Body of pancreas (tissue), 4 donors: ENCODE measurements at regions not wholly inside any gene's neighbourhood (a gene's known extent, or its start where the extent isn't known, plus 50 kb on each side); places are given as distances from the start of the nearest gene placed in this dataset.

ENCODE experiments used
- ATAC-seq: fragments of 150-250 bp; one replicate; pipeline ENCODE4 v1.9.1; 2016
- DNase-seq, 4 donors: peaks; one replicate each; pipeline ENCODE4 v3.0.0-alpha.2; 2019
- H3K27ac ChIP-seq, 4 donors: fragments of 200-600 bp; sonication (generic); 1 replicate in 3 of 4; 2 replicates in 1 of 4; pipeline versions ENCODE4 v1.5.1 to v1.6.1; 2016 to 2019; ENCODE audit warnings: mild to moderate bottlenecking in 1 of 4, mixed read lengths in 1 of 4, moderate library complexity in 1 of 4
- H3K27me3 ChIP-seq, 2 donors: fragments of 200-600 bp; sonication (generic); one replicate each; pipeline ENCODE4 v1.6.0; 2016; ENCODE audit warnings: mild to moderate bottlenecking in 1 of 2
- H3K36me3 ChIP-seq, 2 donors: fragments of 200-600 bp; sonication (generic); replicated peaks in 1 of 2; 2 replicates each; pipeline ENCODE4 v1.5.1; 2016; ENCODE audit warnings: low read depth in 2 of 2; ENCODE audit not compliant: insufficient read depth in 1 of 2
- H3K4me1 ChIP-seq: fragments of 200-600 bp; sonication (generic); one replicate; pipeline ENCODE4 v1.6.0; 2016
- H3K4me3 ChIP-seq, 2 donors: fragments of 200-600 bp; sonication (generic); 1 replicate in 1 of 2; 2 replicates in 1 of 2; pipeline ENCODE4 v1.5.1; 2016 to 2019
- H3K9me3 ChIP-seq, 3 donors: fragments of 200-600 bp; sonication (generic); 1 replicate in 2 of 3; 2 replicates in 1 of 3; pipeline ENCODE4 v1.5.1; 2016
- POLR2A ChIP-seq, 3 donors: fragments of 450-650 bp; IDR thresholded peaks; one replicate each; pipeline ENCODE4 v1.6.1; 2016; ENCODE audit warnings: antibody characterized with exemption in 3 of 3, mild to moderate bottlenecking in 2 of 3
- WGBS, 2 donors: methylation state at CpG; one replicate each; pipeline ENCODE4 v1.1.5; 2017; 5-methylcytosine and 5-hydroxymethylcytosine counted together
- intact Hi-C: fragments of 100-400 bp; cut with DNase I; formaldehyde crosslinking; loops from one replicate; pipeline ENCODE4 v1.15.1; 2023
- TF ChIP-seq, protein P1 (sequence below), 7 experiments: fragments of 450-650 bp in 4 of 7; fragments of 200-600 bp in 3 of 7; sonication (generic) in 3 of 7; IDR thresholded peaks; one replicate each; pipeline ENCODE4 v1.5.1; 2016 to 2019; ENCODE audit warnings: antibody characterized with exemption in 7 of 7

- H3K36me3 ChIP-seq = no peaks in the 10 kb centered on the region
- DNase-seq = no peak
- H3K27me3 ChIP-seq = no peaks in the 10 kb centered on the region
- no peak for ATAC-seq
- intact Hi-C loops = no loop called here
- 84 to 86% methylated on average over 2 of the region's 2 CpGs for WGBS, 2 donors
- TF ChIP-seq, protein P1, sequence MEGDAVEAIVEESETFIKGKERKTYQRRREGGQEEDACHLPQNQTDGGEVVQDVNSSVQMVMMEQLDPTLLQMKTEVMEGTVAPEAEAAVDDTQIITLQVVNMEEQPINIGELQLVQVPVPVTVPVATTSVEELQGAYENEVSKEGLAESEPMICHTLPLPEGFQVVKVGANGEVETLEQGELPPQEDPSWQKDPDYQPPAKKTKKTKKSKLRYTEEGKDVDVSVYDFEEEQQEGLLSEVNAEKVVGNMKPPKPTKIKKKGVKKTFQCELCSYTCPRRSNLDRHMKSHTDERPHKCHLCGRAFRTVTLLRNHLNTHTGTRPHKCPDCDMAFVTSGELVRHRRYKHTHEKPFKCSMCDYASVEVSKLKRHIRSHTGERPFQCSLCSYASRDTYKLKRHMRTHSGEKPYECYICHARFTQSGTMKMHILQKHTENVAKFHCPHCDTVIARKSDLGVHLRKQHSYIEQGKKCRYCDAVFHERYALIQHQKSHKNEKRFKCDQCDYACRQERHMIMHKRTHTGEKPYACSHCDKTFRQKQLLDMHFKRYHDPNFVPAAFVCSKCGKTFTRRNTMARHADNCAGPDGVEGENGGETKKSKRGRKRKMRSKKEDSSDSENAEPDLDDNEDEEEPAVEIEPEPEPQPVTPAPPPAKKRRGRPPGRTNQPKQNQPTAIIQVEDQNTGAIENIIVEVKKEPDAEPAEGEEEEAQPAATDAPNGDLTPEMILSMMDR (IDR thresholded peaks at IDR 0.05) = no peak
- no peak for TF ChIP-seq POLR2A (IDR thresholded peaks at IDR 0.05)
- H3K27ac ChIP-seq = no peak overlapping the region
- H3K4me1 ChIP-seq = no peaks in the 10 kb centered on the region
- no peak overlapping the region for H3K4me3 ChIP-seq
- H3K9me3 ChIP-seq = no peaks in the 10 kb centered on the region
Measured at GRCh38 chr5:98606961-98607360, 166.5 kb upstream of the RGMB start.

DNA sequence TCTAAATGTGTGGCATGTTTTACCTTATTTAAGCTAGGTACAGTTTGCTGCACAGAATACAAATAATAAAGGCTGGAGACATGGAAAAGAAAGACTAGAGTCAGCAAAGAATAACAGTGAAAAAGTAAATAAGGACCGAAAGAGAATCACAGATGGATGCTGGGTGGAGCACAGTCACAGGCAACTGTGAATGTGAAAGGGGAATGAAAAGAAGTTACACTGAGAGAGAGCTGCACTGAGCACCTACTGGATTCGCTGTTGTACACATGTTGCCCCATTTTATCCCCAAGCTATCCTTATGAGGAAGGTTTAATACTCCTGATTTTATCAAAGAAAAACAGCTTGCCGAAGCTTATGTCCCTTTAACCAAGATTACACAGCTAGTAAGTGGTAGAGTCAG lies 165.4 kb upstream of the RGMB start:
- H3K9me3 ChIP-seq = no peaks in the 10 kb centered on the region
- no peaks in the 10 kb centered on the region for H3K36me3 ChIP-seq
- H3K4me3 ChIP-seq = no peak overlapping the region
- intact Hi-C loops = no loop called here
- ATAC-seq (no peak), DNase-seq (no peak)
- TF ChIP-seq, protein P1 (IDR thresholded peaks at IDR 0.05) = no peak
- no peak for TF ChIP-seq POLR2A (IDR thresholded peaks at IDR 0.05)
- no peaks in the 10 kb centered on the region for H3K4me1 ChIP-seq
- 55 to 68% methylated on average over 3 of the region's 3 CpGs for WGBS, 2 donors
- no peak overlapping the region for H3K27ac ChIP-seq
- no peaks in the 10 kb centered on the region for H3K27me3 ChIP-seq

GRCh38 chr5:98614341-98614740 lies 159.1 kb upstream of the RGMB start:
- Histone ChIP-seq H3K4me1 (no peaks in the 10 kb centered on the region), H3K27ac (no peak overlapping the region), H3K9me3 (no peaks in the 10 kb centered on the region), H3K27me3 (no peaks in the 10 kb centered on the region), H3K4me3 (no peak overlapping the region), H3K36me3 (no peaks in the 10 kb centered on the region)
- no peak for TF ChIP-seq POLR2A (IDR thresholded peaks at IDR 0.05)
- TF ChIP-seq, protein P1 (IDR thresholded peaks at IDR 0.05) = no peak
- ATAC-seq (no peak), DNase-seq (no peak)
- intact Hi-C loops = no loop called here
- WGBS, 2 donors = 53 to 56% methylated on average over 1 of the region's 1 CpG

DNA sequence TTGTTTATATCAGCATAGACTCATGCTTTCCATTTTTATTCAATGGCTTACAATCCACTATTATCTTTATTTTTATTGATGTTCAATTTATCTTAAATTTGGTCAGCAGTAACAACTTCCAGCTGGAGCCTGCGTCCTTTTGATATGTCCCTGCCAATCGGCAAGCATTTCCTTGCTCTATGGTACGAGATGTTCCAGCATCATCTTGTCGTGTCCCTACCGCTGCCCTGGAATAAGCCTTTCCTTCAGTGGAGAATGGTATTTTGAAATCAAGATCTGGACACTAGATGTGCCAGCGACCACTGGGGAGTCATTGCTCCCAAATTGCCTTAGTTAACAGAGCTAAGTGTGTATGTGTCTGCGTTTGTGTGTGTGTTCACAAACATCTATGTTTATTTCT lies 151.6 kb upstream of the RGMB start:
- no peak overlapping the region for H3K4me3 ChIP-seq
- TF ChIP-seq, protein P1 (IDR thresholded peaks at IDR 0.05) = no peak
- TF ChIP-seq POLR2A (IDR thresholded peaks at IDR 0.05) = no peak
- no peaks in the 10 kb centered on the region for H3K4me1 ChIP-seq
- no peak for DNase-seq
- 81 to 83% methylated on average over 7 of the region's 7 CpGs for WGBS, 2 donors
- H3K36me3 ChIP-seq = no peaks in the 10 kb centered on the region
- no peaks in the 10 kb centered on the region for H3K27me3 ChIP-seq
- ATAC-seq = no peak
- no peak overlapping the region for H3K27ac ChIP-seq
- H3K9me3 ChIP-seq = no peaks in the 10 kb centered on the region
- intact Hi-C loops = no loop called here

DNA sequence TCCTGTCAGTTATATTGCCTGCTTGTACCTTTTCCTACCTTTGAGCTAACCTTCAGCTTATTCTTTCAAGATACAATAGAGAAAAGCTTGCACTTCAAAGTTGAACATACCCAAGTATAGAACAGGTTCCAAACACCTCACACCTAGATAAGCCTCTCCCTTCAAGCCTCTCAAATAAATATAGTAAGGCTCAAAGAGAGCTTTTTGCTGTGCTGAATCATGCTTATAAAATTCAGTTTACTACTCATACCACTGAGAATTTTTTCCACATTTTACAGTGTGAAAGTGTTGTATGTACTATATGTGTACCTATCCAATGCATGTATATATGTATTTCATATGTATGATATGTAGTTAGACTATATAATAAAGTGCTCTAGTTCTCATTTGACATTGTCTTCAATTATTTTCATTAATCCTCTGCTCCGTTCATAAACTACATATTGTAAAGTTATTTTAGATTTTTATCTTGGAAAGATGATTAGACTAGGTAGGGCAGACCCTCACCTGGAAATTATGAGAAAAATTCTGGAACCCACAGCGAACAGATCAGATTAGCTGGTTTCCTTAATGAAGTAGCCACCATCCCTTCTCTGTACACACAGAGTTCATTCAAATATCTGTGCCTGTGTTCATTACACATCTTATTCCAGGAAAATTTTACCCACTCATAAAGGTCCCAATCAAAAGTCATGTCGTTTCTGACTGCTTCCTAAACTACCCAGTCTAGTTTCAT lies 149.2 kb upstream of the RGMB start:
- no peak for ATAC-seq
- intact Hi-C loops = no loop called here
- H3K36me3 ChIP-seq = no peaks in the 10 kb centered on the region
- DNase-seq = no peak
- 64 to 68% methylated on average over 3 of the region's 3 CpGs for WGBS, 2 donors
- TF ChIP-seq POLR2A (IDR thresholded peaks at IDR 0.05) = no peak
- TF ChIP-seq, protein P1 (IDR thresholded peaks at IDR 0.05) = no peak
- no peak overlapping the region for H3K4me3 ChIP-seq
- no peaks in the 10 kb centered on the region for H3K4me1 ChIP-seq
- H3K27me3 ChIP-seq = no peaks in the 10 kb centered on the region
- H3K9me3 ChIP-seq = no peaks in the 10 kb centered on the region
- H3K27ac ChIP-seq = no peak overlapping the region
